ENCODE measurements at regions not wholly inside any gene's neighbourhood (a gene's known extent, or its start where the extent isn't known, plus 50 kb on each side); places are given as distances from the start of the nearest gene placed in this dataset.

GRCh38 chr5:101846496-101846895 lies 449.6 kb downstream of the SLCO4C1 start:
- H3K36me3 ChIP-seq: no peaks in the 10 kb centered on the region
- no peak overlapping the region for H3K27ac ChIP-seq
- TF ChIP-seq POLR2A (IDR thresholded peaks at IDR 0.05): no peak
- TF ChIP-seq CTCF (IDR thresholded peaks at IDR 0.05 in 4 of 5, conservative IDR thresholded peaks at IDR 0.05 in 1 of 5): no peak
- no peak for DNase-seq
- no peak overlapping the region for H3K4me3 ChIP-seq
- in situ Hi-C loops (cut with MboI; ENCODE audit: low sequenced_read_pairs in 4 of 4): no loop called here
- no peaks in the 10 kb centered on the region for H3K9me3 ChIP-seq
- ATAC-seq: no peak
- no peaks in the 10 kb centered on the region for H3K27me3 ChIP-seq
- intact Hi-C loops (cut with DNase I; ENCODE audit: low total_unique reads): no loop called here
- no peaks in the 10 kb centered on the region for H3K4me1 ChIP-seq

- Histone ChIP-seq H3K4me3 (no peak overlapping the region), H3K27me3 (no peaks in the 10 kb centered on the region), H3K4me1 (no peaks in the 10 kb centered on the region), H3K27ac (no peak overlapping the region), H3K36me3 (no peaks in the 10 kb centered on the region), H3K9me3 (no peaks in the 10 kb centered on the region)
- TF ChIP-seq POLR2A (IDR thresholded peaks at IDR 0.05) (no peak), CTCF (IDR thresholded peaks at IDR 0.05 in 4 of 5, conservative IDR thresholded peaks at IDR 0.05 in 1 of 5) (no peak)
- in situ Hi-C loops (cut with MboI; ENCODE audit: low sequenced_read_pairs in 4 of 4) (no loop called here), intact Hi-C loops (cut with DNase I; ENCODE audit: low total_unique reads) (no loop called here)
- no peak for DNase-seq
- no peak for ATAC-seq
Measured at GRCh38 chr5:101843055-101843454, 453.0 kb downstream of the SLCO4C1 start.

- intact Hi-C loops (cut with DNase I; ENCODE audit: low total_unique reads) (no loop called here), in situ Hi-C loops (cut with MboI; ENCODE audit: low sequenced_read_pairs in 4 of 4) (no loop called here)
- Histone ChIP-seq H3K27me3 (no peaks in the 10 kb centered on the region), H3K4me3 (no peak overlapping the region), H3K27ac (no peak overlapping the region), H3K36me3 (no peaks in the 10 kb centered on the region), H3K4me1 (no peaks in the 10 kb centered on the region), H3K9me3 (no peaks in the 10 kb centered on the region)
- no peak for DNase-seq
- TF ChIP-seq CTCF (IDR thresholded peaks at IDR 0.05 in 4 of 5, conservative IDR thresholded peaks at IDR 0.05 in 1 of 5) (no peak), POLR2A (IDR thresholded peaks at IDR 0.05) (no peak)
- ATAC-seq: no peak
Measured at GRCh38 chr5:101838435-101838834, 457.6 kb downstream of the SLCO4C1 start.

GRCh38 chr5:101829255-101829654 lies 466.8 kb downstream of the SLCO4C1 start:
- H3K36me3 ChIP-seq: no peaks in the 10 kb centered on the region
- TF ChIP-seq POLR2A (IDR thresholded peaks at IDR 0.05) (no peak), CTCF (IDR thresholded peaks at IDR 0.05 in 4 of 5, conservative IDR thresholded peaks at IDR 0.05 in 1 of 5) (no peak)
- in situ Hi-C loops (cut with MboI; ENCODE audit: low sequenced_read_pairs in 4 of 4) (no loop called here), intact Hi-C loops (cut with DNase I; ENCODE audit: low total_unique reads) (no loop called here)
- ATAC-seq: no peak
- DNase-seq: no peak
- no peak overlapping the region for H3K27ac ChIP-seq
- H3K9me3 ChIP-seq: peaks cover 0 to 8% (median 0%) of the 10 kb centered on the region in 3 donors
- no peak overlapping the region for H3K4me3 ChIP-seq
- no peaks in the 10 kb centered on the region for H3K4me1 ChIP-seq
- no peaks in the 10 kb centered on the region for H3K27me3 ChIP-seq

- no peak for DNase-seq
- no peak overlapping the region for H3K4me3 ChIP-seq
- no peak for ATAC-seq
- intact Hi-C loops (cut with DNase I; ENCODE audit: low total_unique reads) (no loop called here), in situ Hi-C loops (cut with MboI; ENCODE audit: low sequenced_read_pairs in 4 of 4) (no loop called here)
- H3K36me3 ChIP-seq: no peaks in the 10 kb centered on the region
- H3K9me3 ChIP-seq: no peaks in the 10 kb centered on the region
- H3K27ac ChIP-seq: no peak overlapping the region
- H3K4me1 ChIP-seq: no peaks in the 10 kb centered on the region
- no peak for TF ChIP-seq POLR2A (IDR thresholded peaks at IDR 0.05)
- TF ChIP-seq CTCF (IDR thresholded peaks at IDR 0.05 in 4 of 5, conservative IDR thresholded peaks at IDR 0.05 in 1 of 5): no peak
- no peaks in the 10 kb centered on the region for H3K27me3 ChIP-seq
Measured at GRCh38 chr5:101811466-101811865, 484.6 kb downstream of the SLCO4C1 start.
